Erythroblast (primary cell): ENCODE measurements at regions not wholly inside any gene's neighbourhood (a gene's known extent, or its start where the extent isn't known, plus 50 kb on each side); places are given as distances from the start of the nearest gene placed in this dataset.
"Not testable (repeated sequence)": the region's sequence is repeated elsewhere in the genome, so short reads cannot be mapped to it uniquely, and the experiment has no call there.

Experiments used
- DNase-seq, 2 experiments: peaks; one replicate each; lab custom pipeline; 2025; lab: John Stamatoyannopoulos, UW
- GATA1 ChIP-seq: IDR thresholded peaks from 2 replicates; pipeline ENCODE4 v1.6.1; 2011; ENCODE audit warnings: low read depth, mild to moderate bottlenecking, control low read depth, low read length, moderate library complexity
- POLR2A ChIP-seq: IDR thresholded peaks from 2 replicates; pipeline ENCODE4 v1.6.1; 2011; ENCODE audit warnings: mild to moderate bottlenecking, low read length

GRCh38 chr3:39712413-39713048 lies 96.9 kb upstream of the MYRIP start:
- no peak for TF ChIP-seq POLR2A
- no peak for TF ChIP-seq GATA1
- no peak for DNase-seq

DNA sequence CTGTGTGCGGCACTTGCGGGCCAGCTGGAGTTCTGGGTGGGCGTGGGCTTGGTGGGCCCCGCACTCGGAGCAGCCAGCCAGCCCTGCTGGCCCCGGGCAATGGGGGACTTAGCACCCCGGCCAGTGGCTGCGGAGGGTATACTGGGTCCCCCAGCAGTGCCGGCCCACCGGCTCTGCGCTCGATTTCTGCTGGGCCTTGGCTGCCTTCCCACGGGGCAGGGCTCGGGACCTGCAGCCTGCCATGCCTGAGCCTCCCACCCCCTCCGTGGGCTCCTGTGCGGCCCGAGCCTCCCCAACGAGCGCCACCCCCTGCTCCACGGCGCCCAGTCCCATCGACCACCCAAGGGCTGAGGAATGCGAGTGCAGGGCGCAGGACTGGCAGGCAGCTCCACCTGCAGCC lies 96.1 kb upstream of the MYRIP start:
- not testable (repeated sequence) for DNase-seq

DNA sequence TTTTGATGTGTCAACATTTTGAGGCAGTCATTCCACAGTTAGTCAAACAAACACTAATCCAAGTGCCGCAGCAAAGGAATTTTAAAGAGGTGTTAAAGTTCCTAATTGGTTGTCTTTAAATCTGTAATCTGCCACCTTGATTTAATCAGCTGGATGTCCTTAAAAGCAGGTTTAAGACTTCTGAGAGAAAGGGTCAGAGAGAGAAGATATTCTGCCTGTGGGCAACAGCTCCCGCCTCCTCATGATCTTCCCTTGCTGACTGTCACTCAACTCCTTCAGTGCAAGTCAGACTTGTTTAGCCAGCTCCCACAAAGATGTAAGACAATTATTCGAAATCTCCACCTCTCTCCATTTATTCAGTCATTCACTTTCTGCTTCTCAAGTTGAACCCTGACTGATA lies 92.6 kb upstream of the MYRIP start:
- DNase-seq: no peak
- no peak for TF ChIP-seq GATA1
- no peak for TF ChIP-seq POLR2A

DNA sequence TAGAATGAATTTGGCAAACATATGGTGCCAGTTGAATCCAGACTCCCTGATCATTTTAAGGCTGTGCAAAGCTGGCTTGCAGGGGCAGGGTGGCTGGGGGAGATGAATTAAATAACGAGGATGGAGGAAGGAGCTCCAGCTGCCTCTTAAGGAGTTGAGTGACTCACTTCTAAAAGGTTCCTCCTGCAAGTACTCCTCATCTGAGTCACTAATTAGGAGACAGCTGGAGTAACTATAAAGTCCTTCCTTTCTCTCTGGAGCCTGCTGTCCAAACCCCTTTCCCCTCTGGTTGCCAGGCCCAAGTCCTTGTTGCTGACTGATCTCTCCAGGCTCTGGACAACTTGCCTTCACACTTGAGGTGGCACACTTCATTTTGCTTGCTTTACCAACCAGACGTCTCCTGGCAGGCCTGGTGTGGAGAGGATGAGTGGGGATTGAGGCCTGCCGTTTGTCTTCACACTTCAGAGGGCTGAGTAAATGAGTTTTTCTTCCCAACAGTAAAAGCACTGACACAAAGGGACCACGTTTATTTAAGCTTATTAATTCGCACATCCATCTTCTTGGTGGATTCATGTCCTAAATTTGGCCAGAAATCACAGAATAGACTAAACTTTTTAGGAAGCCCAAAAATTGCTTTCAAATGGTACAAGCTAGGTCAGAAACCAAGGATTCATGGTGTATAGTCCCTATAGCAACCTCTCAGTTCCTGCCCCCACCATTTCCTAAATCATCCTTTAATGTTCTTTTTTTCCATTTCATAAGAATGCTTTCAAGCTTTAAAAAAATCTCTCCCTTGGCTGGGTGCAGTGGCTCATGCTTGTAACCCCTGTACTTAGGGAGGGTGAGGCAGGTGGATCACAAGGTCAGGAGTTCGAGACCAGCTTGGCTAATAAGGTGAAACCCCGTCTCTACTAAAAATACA lies 90.5 kb upstream of the MYRIP start:
- TF ChIP-seq GATA1: no peak
- no peak for TF ChIP-seq POLR2A
- no peak for DNase-seq

- no peak for DNase-seq
- no peak for TF ChIP-seq POLR2A
- TF ChIP-seq GATA1: no peak
Observed at GRCh38 chr3:39721076-39721475, 88.3 kb upstream of the MYRIP start.

GRCh38 chr3:39724233-39724846 lies 85.1 kb upstream of the MYRIP start:
- DNase-seq: peak in 1 of 2 experiments; percentile 2
- TF ChIP-seq POLR2A (no peak), GATA1 (no peak)

DNA sequence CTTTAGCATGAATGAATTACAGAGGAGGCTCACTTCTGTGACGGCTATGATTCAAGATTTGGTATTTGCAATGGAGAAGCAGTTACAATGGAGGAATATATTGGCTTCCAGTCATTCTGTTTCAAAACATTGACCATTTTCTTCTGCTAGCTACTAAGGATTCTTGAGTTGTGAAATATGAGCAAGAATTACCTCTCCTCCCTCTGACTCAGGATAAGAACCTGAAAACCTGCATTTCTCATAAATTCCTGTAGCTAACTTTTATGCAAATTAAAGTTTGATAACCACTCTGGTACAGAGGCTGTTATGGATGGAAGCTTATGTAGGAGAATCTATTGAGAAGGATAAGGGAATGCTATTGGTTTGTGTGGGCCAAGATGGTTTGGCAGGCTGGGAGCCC lies 84.1 kb upstream of the MYRIP start:
- no peak for DNase-seq
- no peak for TF ChIP-seq POLR2A
- no peak for TF ChIP-seq GATA1

DNA sequence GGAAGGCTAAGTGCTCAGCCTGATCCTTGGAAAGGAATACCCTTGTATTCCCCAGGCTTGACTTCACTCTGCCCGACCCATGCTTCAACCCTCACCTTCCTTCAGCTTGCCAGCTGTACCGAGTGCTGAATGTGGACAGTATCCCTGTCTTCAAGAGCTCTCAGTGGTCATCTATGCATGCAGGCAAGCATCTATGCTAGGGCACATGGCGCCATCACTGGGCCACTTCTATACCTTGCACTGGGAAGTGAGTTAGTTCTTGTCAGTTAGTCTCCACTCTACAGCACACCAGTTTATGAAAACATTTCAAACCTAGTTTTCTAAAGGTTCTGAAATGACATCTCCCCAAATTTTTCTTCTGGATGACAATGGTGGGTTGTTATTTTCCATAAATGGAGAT lies 82.0 kb upstream of the MYRIP start:
- DNase-seq: peak; percentile 22 to 33
- TF ChIP-seq POLR2A: no peak

DNA sequence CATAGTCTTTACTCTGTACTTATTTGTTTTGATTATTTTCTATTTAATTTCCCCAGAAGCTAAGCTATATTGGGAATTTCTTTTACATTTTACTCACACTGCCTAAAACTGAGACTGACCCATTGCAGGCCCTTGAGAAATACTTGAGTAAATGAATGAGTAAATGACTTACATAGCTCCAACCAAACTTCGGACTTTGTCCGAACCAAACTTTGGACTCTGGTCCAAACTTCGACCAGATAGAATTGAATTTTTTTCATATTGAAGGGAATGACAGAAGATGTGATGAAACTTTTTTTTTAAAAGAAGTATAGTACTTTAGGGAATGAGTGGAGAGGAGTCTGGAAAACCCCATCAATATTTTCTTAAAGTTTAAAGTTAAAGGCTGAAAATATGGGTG lies 75.6 kb upstream of the MYRIP start:
- TF ChIP-seq POLR2A: no peak
- no peak for TF ChIP-seq GATA1
- no peak for DNase-seq

- DNase-seq: not testable (repeated sequence)
Observed at GRCh38 chr3:39739658-39740057, 69.8 kb upstream of the MYRIP start.

DNA sequence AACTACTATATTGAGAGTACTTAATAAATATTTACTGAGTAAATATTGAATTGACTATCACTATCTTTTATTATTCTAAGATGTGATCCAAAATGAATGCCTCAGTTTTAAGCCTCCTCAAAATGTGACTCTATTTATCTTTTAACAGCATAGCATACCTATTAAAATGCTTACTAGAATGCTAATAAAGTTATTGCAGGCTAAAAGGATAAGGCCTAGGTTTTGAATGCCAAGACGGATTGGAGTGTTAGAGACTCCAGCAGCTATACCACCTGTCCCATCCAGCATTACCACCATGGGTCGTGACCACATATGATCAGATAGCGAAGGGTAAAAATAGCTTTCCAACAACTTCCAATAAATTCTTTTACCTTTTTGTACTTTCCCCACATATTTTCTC lies 64.7 kb upstream of the MYRIP start:
- no peak for DNase-seq
- TF ChIP-seq POLR2A (no peak), GATA1 (no peak)

GRCh38 chr3:39748002-39748401 lies 61.4 kb upstream of the MYRIP start:
- TF ChIP-seq GATA1: no peak
- TF ChIP-seq POLR2A: no peak
- DNase-seq: no peak

DNA sequence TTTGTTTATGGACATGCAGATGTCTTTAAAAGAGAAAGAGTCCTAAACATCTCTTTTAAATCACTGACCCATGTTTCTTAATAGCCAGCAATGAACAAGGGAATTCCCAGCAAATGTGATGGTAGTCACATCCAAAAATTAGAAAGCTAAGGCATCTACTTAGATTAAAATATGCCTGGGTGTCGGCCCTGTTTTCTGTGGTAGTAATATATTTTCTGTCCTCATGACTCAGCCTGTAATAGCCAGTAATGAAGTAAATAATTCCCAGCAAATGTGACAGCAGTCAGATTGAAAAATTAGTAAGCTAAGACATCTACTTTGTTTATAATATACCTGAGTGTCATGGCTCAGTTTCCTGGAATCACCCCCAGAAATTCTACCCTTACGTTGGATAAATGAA lies 60.6 kb upstream of the MYRIP start:
- TF ChIP-seq GATA1: no peak
- no peak for TF ChIP-seq POLR2A
- DNase-seq: no peak

GRCh38 chr3:39750712-39751111 lies 58.7 kb upstream of the MYRIP start:
- no peak for DNase-seq
- TF ChIP-seq POLR2A (no peak), GATA1 (no peak)
